SKM-1 (cell line): ENCODE measurements at regions not wholly inside any gene's neighbourhood (a gene's known extent, or its start where the extent isn't known, plus 50 kb on each side); places are given as distances from the start of the nearest gene placed in this dataset.

ENCODE experiments used
- DNase-seq: peaks from one replicate; lab custom pipeline; 2025; ENCODE audit not compliant: unreplicated experiment; lab: John Stamatoyannopoulos, UW

GRCh38 chr2:162972383-162972782 is 133.8 kb upstream of the KCNH7 start:
- DNase-seq: no peak

- no peak for DNase-seq
Observed at GRCh38 chr2:162968306-162968705, 129.7 kb upstream of the KCNH7 start.

- DNase-seq: no peak
Observed at GRCh38 chr2:162967811-162968210, 129.2 kb upstream of the KCNH7 start.

GRCh38 chr2:162967147-162967546 is 128.6 kb upstream of the KCNH7 start:
- DNase-seq: no peak

- no peak for DNase-seq
Observed at GRCh38 chr2:162965191-162965590, 126.6 kb upstream of the KCNH7 start.

GRCh38 chr2:162964513-162964912 is 125.9 kb upstream of the KCNH7 start:
- DNase-seq: no peak

- DNase-seq: no peak
Observed at GRCh38 chr2:162963156-162963555, 124.6 kb upstream of the KCNH7 start.

- DNase-seq: no peak
Observed at GRCh38 chr2:162945785-162946184, 107.2 kb upstream of the KCNH7 start.

GRCh38 chr2:162938387-162938786 is 99.8 kb upstream of the KCNH7 start:
- no peak for DNase-seq

- no peak for DNase-seq
Observed at GRCh38 chr2:162934191-162934590, 95.6 kb upstream of the KCNH7 start.

GRCh38 chr2:162932416-162932815 is 93.8 kb upstream of the KCNH7 start:
- DNase-seq: no peak

- DNase-seq: no peak
Observed at GRCh38 chr2:162929571-162929970, 91.0 kb upstream of the KCNH7 start.

- DNase-seq: peak; percentile 48
Observed at GRCh38 chr2:162928356-162928755, 89.8 kb upstream of the KCNH7 start.

GRCh38 chr2:162926907-162927306 is 88.3 kb upstream of the KCNH7 start:
- no peak for DNase-seq

GRCh38 chr2:162926501-162926900 is 87.9 kb upstream of the KCNH7 start:
- DNase-seq: no peak

GRCh38 chr2:162925595-162925994 is 87.0 kb upstream of the KCNH7 start:
- DNase-seq: no peak

- no peak for DNase-seq
Observed at GRCh38 chr2:162919111-162919510, 80.5 kb upstream of the KCNH7 start.

- peak; percentile 64 for DNase-seq
Observed at GRCh38 chr2:162917626-162918025, 79.1 kb upstream of the KCNH7 start.

- DNase-seq: no peak
Observed at GRCh38 chr2:162916286-162916801, 77.8 kb upstream of the KCNH7 start.

- DNase-seq: no peak
Observed at GRCh38 chr2:162915858-162916257, 77.3 kb upstream of the KCNH7 start.

- DNase-seq: no peak
Observed at GRCh38 chr2:162914161-162914560, 75.6 kb upstream of the KCNH7 start.

GRCh38 chr2:162912787-162913186 is 74.2 kb upstream of the KCNH7 start:
- DNase-seq: no peak

GRCh38 chr2:162908567-162908966 is 70.0 kb upstream of the KCNH7 start:
- DNase-seq: no peak
